Neural progenitor cell (in vitro differentiated cells): ENCODE measurements at regions not wholly inside any gene's neighbourhood (a gene's known extent, or its start where the extent isn't known, plus 50 kb on each side); places are given as distances from the start of the nearest gene placed in this dataset.

Source experiments
- CTCF ChIP-seq: fragments of 200-600 bp; sonication (generic); IDR thresholded peaks from 2 replicates; pipeline ENCODE4 v1.5.1; 2017; ENCODE audit warnings: antibody characterized with exemption, mild to moderate bottlenecking
- EZH2 ChIP-seq: fragments of 200-600 bp; sonication (generic); IDR thresholded peaks from 2 replicates; pipeline ENCODE4 v1.6.1; 2017; ENCODE audit warnings: antibody characterized with exemption, mild to moderate bottlenecking, moderate library complexity

- TF ChIP-seq CTCF (peak; percentile 61), EZH2 (no peak)
Observed at GRCh38 chr15:31200735-31201151, 99.2 kb upstream of the TRPM1 start.
